ENCODE measurements at regions not wholly inside any gene's neighbourhood (a gene's known extent, or its start where the extent isn't known, plus 50 kb on each side); places are given as distances from the start of the nearest gene placed in this dataset.
A peak's percentile ranks its signal among the peaks of the same experiment; 100 is the strongest.

- Histone ChIP-seq H3K9me1 (ENCODE audit: insufficient read depth, low read length) (peaks cover 8% of the 10 kb centered on the region; the same call in 1 of the 2 replicates), H2BK20ac (ENCODE audit: low read depth, low read length) (peak overlapping the region; percentile 20; the same call in 1 of the 2 replicates), H2BK120ac (ENCODE audit: low read depth, low read length) (peak overlapping the region; percentile 53; the same call in 1 of the 2 replicates), H3K9ac (ENCODE audit: low read depth, low read length) (no peak overlapping the region), H2BK5ac (ENCODE audit: low read depth, low read length, poor library complexity, severe bottlenecking) (peak overlapping the region; percentile 9), H3K9me3 (ENCODE audit: control insufficient read depth, insufficient read depth, low read length) (no peaks in the 10 kb centered on the region), H3K4ac (ENCODE audit: low read depth, low read length) (peak overlapping the region; percentile 54; the same call in 1 of the 2 replicates), H3K27me3 (ENCODE audit: control insufficient read depth, insufficient read depth, low read length) (no peaks in the 10 kb centered on the region), H3K4me1 (ENCODE audit: control insufficient read depth, insufficient read depth, low read length) (peaks cover 6% of the 10 kb centered on the region; the same call in 1 of the 2 replicates), H3K36me3 (ENCODE audit: control insufficient read depth, insufficient read depth, low read length) (no peaks in the 10 kb centered on the region), H4K91ac (ENCODE audit: insufficient read depth, low read depth, low read length) (no peak overlapping the region), H3K14ac (replicated peaks; ENCODE audit: low read depth, low read length) (no peak overlapping the region), H2BK15ac (ENCODE audit: low read depth, low read length) (peak overlapping the region; percentile 24; the same call in 1 of the 3 replicates), H3K18ac (ENCODE audit: low read depth, low read length) (no peak overlapping the region), H3K4me2 (ENCODE audit: low read depth, low read length) (no peak overlapping the region), H3K4me3 (ENCODE audit: insufficient read depth, low read depth, low read length) (no peak overlapping the region), H3K56ac (ENCODE audit: extremely low read depth, insufficient read depth, low read length) (no peak overlapping the region), H3K27ac (ENCODE audit: insufficient read depth, low read length) (no peak overlapping the region), H2AFZ (replicated peaks; ENCODE audit: low read length, poor library complexity) (no peak overlapping the region), H4K20me1 (ENCODE audit: insufficient read depth, low read length) (no peaks in the 10 kb centered on the region), H3K79me1 (ENCODE audit: low read depth in 1 of 2, low read length in 2 of 2) (no peaks in the 10 kb centered on the region), H3K23ac (ENCODE audit: low read depth, low read length) (no peak overlapping the region), H4K8ac (ENCODE audit: low read depth in 2 of 2, low read length in 2 of 2) (0 out of 4 replicates have a peak overlapping the region, but pooled peaks of 1 of the 2 experiments have one; percentile 6), H2AK5ac (ENCODE audit: low read depth, low read length) (peak overlapping the region; percentile 29; the same call in 1 of the 2 replicates), H2AK9ac (replicated peaks; ENCODE audit: low read depth, low read length, poor library complexity) (no peak overlapping the region), H4K5ac (ENCODE audit: low read depth, low read length) (no peak overlapping the region)
- POLR2A ChIA-PET (ENCODE audit: unreplicated experiment): no interaction called here
- ATAC-seq (ENCODE audit: low read depth) (no peak; the same call in 1 of the 2 replicates), DNase-seq (peak; percentile 47)
- TF ChIP-seq MAFK (IDR thresholded peaks at IDR 0.05; ENCODE audit: low read depth, low read length): no peak
- TF ChIP-seq BHLHE40 (IDR thresholded peaks at IDR 0.05; ENCODE audit: low read depth, low read length): no peak
- CTCF ChIA-PET: no interaction called here
- in situ Hi-C loops (cut with MboI; ENCODE audit: low sequenced_read_pairs) (no loop called here), dilution Hi-C loops (cut with HindIII; ENCODE audit: low sequenced_read_pairs, unreplicated experiment) (no loop called here), intact Hi-C loops (cut with micrococcal nuclease) (no loop called here)
- BruUV-seq (replicated peaks): no TSS peak
- WGBS, 2 experiments (ENCODE audit: extremely low coverage in 2 of 2, insufficient read length in 1 of 2): 100% methylated on average over 1 of the region's 3 CpGs; no CpG with 5 or more reads in 1 of the 2 experiments
These were observed 426.1 kb downstream of the EFNB2 start for GRCh38 chr13:106109391-106109791.

Measured in IMR-90 (cell line).